ENCODE measurements at regions not wholly inside any gene's neighbourhood (a gene's known extent, or its start where the extent isn't known, plus 50 kb on each side); places are given as distances from the start of the nearest gene placed in this dataset.
A peak's percentile ranks its signal among the peaks of the same experiment; 100 is the strongest.

DNA sequence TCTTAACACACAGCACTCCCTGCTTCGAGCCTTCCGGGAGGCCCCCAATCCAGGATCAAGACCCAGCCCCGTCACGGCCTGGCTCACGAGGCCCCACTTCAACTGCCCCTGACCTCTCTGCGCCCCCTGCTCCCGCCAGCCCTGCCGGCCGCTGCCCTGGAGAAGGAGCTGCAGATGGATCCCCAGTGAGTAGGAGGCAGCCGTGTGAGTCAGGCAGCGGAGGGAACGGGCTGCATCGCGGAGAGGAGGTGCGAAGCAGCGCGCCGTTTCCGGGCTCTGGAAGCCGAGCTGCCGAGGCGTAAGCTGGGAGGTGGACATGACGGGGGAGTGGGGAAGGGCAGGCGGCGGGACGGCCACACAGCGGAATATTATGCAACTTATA is 133.4 kb downstream of the TPRA1 start:
- Histone ChIP-seq H2AFZ (ENCODE audit: low read depth, low read length) (no peak overlapping the region), H3K79me2 (ENCODE audit: low read length) (no peaks in the 10 kb centered on the region), H3K36me3 (replicated peaks; ENCODE audit: low read depth, low read length) (no peaks in the 10 kb centered on the region), H3K4me3 (ENCODE audit: low read length) (no peak overlapping the region), H3K27ac (ENCODE audit: low read length) (no peak overlapping the region), H4K20me1 (ENCODE audit: insufficient read depth, low read length) (peaks cover 7% of the 10 kb centered on the region), H3K27me3 (ENCODE audit: low read depth, low read length) (peaks cover 47% of the 10 kb centered on the region), H3K4me1 (ENCODE audit: low read length) (peaks cover 14% of the 10 kb centered on the region), H3K9ac (ENCODE audit: low read length) (no peak overlapping the region), H3K4me2 (ENCODE audit: low read length) (no peak overlapping the region), H3K9me3 (ENCODE audit: insufficient read depth, low read length) (no peaks in the 10 kb centered on the region)
- TF ChIP-seq, protein P1, sequence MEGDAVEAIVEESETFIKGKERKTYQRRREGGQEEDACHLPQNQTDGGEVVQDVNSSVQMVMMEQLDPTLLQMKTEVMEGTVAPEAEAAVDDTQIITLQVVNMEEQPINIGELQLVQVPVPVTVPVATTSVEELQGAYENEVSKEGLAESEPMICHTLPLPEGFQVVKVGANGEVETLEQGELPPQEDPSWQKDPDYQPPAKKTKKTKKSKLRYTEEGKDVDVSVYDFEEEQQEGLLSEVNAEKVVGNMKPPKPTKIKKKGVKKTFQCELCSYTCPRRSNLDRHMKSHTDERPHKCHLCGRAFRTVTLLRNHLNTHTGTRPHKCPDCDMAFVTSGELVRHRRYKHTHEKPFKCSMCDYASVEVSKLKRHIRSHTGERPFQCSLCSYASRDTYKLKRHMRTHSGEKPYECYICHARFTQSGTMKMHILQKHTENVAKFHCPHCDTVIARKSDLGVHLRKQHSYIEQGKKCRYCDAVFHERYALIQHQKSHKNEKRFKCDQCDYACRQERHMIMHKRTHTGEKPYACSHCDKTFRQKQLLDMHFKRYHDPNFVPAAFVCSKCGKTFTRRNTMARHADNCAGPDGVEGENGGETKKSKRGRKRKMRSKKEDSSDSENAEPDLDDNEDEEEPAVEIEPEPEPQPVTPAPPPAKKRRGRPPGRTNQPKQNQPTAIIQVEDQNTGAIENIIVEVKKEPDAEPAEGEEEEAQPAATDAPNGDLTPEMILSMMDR (IDR thresholded peaks at IDR 0.05; ENCODE audit: low read depth, low read length), result no peak
- TF ChIP-seq EZH2phosphoT487 (IDR thresholded peaks at IDR 0.05; ENCODE audit: low read depth), result no peak

DNA sequence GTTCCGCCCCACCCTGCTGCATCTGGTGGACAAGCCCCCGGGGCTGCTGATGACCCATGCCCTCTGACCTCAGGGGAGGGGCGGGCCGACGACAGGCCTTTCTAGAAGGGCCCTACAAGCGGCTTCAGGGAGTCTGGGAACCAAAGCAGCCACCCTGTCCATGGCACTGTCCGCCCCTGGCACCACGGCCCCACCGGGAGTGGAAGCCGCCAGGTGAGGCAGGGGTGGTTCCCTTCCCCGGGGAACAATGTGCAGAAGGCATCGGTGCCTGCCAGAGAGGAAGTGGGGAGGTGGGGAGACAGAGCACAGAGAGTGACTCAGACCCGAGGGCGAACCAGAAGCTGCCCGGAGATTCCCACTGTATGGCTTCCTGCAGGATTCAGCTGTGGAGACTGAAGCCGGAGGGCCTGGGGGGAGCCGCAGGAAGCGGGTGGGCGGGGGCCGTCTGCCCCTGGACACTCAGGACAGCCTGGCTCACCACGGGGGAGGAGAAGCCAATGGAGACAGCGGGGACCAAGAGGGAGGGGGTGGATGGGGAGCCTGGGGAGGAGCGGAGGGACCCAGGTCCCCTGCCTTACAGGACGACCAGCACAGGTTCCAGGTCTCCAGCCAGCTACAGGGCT is 134.0 kb downstream of the TPRA1 start:
- no peak overlapping the region for H3K4me2 ChIP-seq (ENCODE audit: low read length)
- H3K9me3 ChIP-seq (ENCODE audit: insufficient read depth, low read length), result no peaks in the 10 kb centered on the region
- H3K79me2 ChIP-seq (ENCODE audit: low read length), result no peaks in the 10 kb centered on the region
- no peak overlapping the region for H3K4me3 ChIP-seq (ENCODE audit: low read length)
- H3K27me3 ChIP-seq (ENCODE audit: low read depth, low read length), result peaks cover 47% of the 10 kb centered on the region
- peaks cover 19% of the 10 kb centered on the region for H3K4me1 ChIP-seq (ENCODE audit: low read length)
- no peak overlapping the region for H2AFZ ChIP-seq (ENCODE audit: low read depth, low read length)
- no peaks in the 10 kb centered on the region for H3K36me3 ChIP-seq (replicated peaks; ENCODE audit: low read depth, low read length)
- peaks cover 7% of the 10 kb centered on the region for H4K20me1 ChIP-seq (ENCODE audit: insufficient read depth, low read length)
- no peak overlapping the region for H3K27ac ChIP-seq (ENCODE audit: low read length)
- no peak overlapping the region for H3K9ac ChIP-seq (ENCODE audit: low read length)
- TF ChIP-seq, protein P1 (IDR thresholded peaks at IDR 0.05; ENCODE audit: low read depth, low read length), result no peak
- TF ChIP-seq EZH2phosphoT487 (IDR thresholded peaks at IDR 0.05; ENCODE audit: low read depth), result no peak

DNA sequence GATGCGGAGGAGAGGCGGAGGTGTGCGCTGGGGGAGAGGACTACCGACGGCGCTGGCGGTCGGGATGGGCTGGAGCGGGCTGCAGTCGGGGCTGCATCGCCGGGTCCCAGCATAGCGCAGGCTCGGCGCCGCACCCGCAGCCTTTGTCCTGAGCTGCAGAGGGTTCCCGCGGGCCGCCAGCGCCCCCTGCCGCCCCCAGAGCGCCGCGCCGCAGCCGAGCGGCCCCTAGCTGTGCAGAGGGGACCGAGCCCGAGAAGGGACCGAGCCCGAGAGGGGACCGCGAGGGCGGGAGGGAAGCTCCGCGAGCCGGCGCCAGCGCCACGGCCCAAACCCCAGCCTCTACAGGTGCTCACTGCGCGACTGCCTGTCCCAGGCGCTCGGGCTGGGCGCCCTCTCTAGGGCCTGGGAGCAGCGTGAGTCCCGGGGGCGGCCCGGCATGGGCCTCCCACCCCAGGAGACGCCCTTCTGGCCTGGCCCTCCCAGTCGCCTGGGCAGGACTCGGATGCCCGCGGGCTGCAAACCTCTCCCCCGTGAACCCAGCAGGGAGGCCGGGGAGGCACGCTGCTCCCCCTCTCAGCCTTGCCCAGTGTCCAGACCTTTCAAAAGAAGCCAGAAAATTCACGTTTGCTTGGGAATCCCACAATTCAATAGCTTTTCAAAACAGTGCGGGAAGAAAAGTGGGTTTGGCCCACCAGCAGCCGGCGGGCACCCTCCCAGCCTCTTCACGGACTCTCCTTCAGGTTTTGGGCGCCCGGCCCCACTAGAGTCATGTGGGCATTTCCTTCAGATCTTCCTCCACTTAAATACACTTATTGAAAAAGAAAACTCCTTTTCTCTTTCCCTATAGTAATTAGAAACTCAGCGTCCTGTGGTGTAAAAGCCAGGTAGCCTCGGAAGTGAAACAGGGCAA is 134.7 kb downstream of the TPRA1 start:
- H3K9me3 ChIP-seq (ENCODE audit: insufficient read depth, low read length), result no peaks in the 10 kb centered on the region
- peak overlapping the region; percentile 61 for H3K4me3 ChIP-seq (ENCODE audit: low read length)
- TF ChIP-seq EZH2phosphoT487 (IDR thresholded peaks at IDR 0.05; ENCODE audit: low read depth), result no peak
- TF ChIP-seq, protein P1 (IDR thresholded peaks at IDR 0.05; ENCODE audit: low read depth, low read length), result peak; percentile 91
- H3K36me3 ChIP-seq (replicated peaks; ENCODE audit: low read depth, low read length), result no peaks in the 10 kb centered on the region
- H2AFZ ChIP-seq (ENCODE audit: low read depth, low read length), result peak overlapping the region; percentile 64; the same call in 1 of the 2 replicates
- peaks cover 27% of the 10 kb centered on the region for H3K4me1 ChIP-seq (ENCODE audit: low read length)
- H3K4me2 ChIP-seq (ENCODE audit: low read length), result peak overlapping the region; percentile 63
- H4K20me1 ChIP-seq (ENCODE audit: insufficient read depth, low read length), result peaks cover 7% of the 10 kb centered on the region; the same call in 1 of the 2 replicates
- no peak overlapping the region for H3K27ac ChIP-seq (ENCODE audit: low read length)
- H3K9ac ChIP-seq (ENCODE audit: low read length), result peak overlapping the region; percentile 7; the same call in 1 of the 2 replicates
- no peaks in the 10 kb centered on the region for H3K79me2 ChIP-seq (ENCODE audit: low read length)
- H3K27me3 ChIP-seq (ENCODE audit: low read depth, low read length), result peaks cover 42% of the 10 kb centered on the region

DNA sequence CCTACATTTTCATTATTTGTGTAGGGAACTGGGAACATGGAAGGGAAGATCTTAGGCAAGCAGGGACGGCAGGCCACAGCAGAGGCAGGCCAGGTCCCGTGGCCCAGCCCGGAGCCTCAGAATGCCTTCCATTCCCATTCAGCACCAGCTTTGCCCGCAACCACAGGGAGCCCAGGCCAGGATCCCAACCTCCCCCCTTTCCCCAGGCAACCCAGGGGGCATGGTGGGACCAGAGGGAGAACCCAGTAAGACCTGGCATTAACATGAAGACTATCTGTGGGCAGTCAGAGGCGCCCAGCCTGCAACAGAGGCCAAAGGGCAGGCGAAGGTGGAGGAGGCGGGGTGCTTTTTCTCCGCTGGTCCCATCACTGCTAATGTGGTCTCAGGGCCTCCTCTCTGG is 135.6 kb downstream of the TPRA1 start:
- H3K4me2 ChIP-seq (ENCODE audit: low read length), result peak overlapping the region; percentile 63
- no peak overlapping the region for H3K27ac ChIP-seq (ENCODE audit: low read length)
- H4K20me1 ChIP-seq (ENCODE audit: insufficient read depth, low read length), result peaks cover 6% of the 10 kb centered on the region; the same call in 1 of the 2 replicates
- H3K4me3 ChIP-seq (ENCODE audit: low read length), result peak overlapping the region; percentile 61; the same call in 1 of the 2 replicates
- no peaks in the 10 kb centered on the region for H3K36me3 ChIP-seq (replicated peaks; ENCODE audit: low read depth, low read length)
- no peak overlapping the region for H3K9ac ChIP-seq (ENCODE audit: low read length)
- no peaks in the 10 kb centered on the region for H3K79me2 ChIP-seq (ENCODE audit: low read length)
- H3K9me3 ChIP-seq (ENCODE audit: insufficient read depth, low read length), result no peaks in the 10 kb centered on the region
- peaks cover 45% of the 10 kb centered on the region for H3K27me3 ChIP-seq (ENCODE audit: low read depth, low read length)
- TF ChIP-seq, protein P1 (IDR thresholded peaks at IDR 0.05; ENCODE audit: low read depth, low read length), result no peak
- TF ChIP-seq EZH2phosphoT487 (IDR thresholded peaks at IDR 0.05; ENCODE audit: low read depth), result no peak
- no peak overlapping the region for H2AFZ ChIP-seq (ENCODE audit: low read depth, low read length)
- peaks cover 35% of the 10 kb centered on the region for H3K4me1 ChIP-seq (ENCODE audit: low read length)
